AG04449 (cell line): ENCODE measurements at regions not wholly inside any gene's neighbourhood (a gene's known extent, or its start where the extent isn't known, plus 50 kb on each side); places are given as distances from the start of the nearest gene placed in this dataset.

ENCODE experiments used
- CTCF ChIA-PET: fragments of 350-600 bp; formaldehyde crosslinking; extraction: SDS; loops from one replicate; lab custom pipeline; 2021; ENCODE audit warnings: antibody characterized with exemption; lab: Yijun Ruan, JAX
- POLR2A ChIA-PET: fragments of 400-600, 350-600 bp; formaldehyde crosslinking; extraction: SDS; loops from one replicate; lab custom pipeline; 2020; ENCODE audit warnings: antibody characterized with exemption, inconsistent platforms; lab: Yijun Ruan, JAX
- DNase-seq: peaks from one replicate; pipeline ENCODE4 v3.0.0-alpha.2; 2010; ENCODE audit warnings: low read depth, low spot score
- H3K4me3 ChIP-seq: 2 replicates; pipeline ENCODE4 v1.5.1; 2011; ENCODE audit warnings: low read depth, mild to moderate bottlenecking, control low read depth, low read length
- TF ChIP-seq, protein P1 (sequence below): IDR thresholded peaks from one replicate; pipeline ENCODE4 v1.5.1; 2011; ENCODE audit warnings: mild to moderate bottlenecking, moderate library complexity, low read length, control low read depth, inconsistent platforms; ENCODE audit not compliant: insufficient read depth; ENCODE audit errors: missing control alignments

DNA sequence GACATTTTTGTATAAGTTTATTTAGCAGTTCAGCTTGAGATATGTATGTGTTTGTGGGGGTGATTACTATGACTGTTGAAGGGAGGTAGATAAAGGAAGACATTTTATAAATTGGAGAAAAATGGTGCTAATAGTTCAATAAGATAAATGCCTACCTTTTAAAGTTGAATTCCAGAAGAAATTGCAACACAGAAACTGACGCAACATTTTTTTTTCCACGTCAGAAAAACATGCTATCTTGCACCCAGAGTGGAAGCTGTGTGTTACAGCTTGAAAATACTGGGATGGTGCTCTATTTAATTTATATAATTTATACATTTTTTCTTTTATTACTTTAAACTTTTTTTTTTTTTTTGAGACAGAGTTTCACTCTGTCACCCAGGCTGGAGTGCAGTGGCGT is 171.7 kb downstream of the WNT5A start:
- TF ChIP-seq, protein P1, sequence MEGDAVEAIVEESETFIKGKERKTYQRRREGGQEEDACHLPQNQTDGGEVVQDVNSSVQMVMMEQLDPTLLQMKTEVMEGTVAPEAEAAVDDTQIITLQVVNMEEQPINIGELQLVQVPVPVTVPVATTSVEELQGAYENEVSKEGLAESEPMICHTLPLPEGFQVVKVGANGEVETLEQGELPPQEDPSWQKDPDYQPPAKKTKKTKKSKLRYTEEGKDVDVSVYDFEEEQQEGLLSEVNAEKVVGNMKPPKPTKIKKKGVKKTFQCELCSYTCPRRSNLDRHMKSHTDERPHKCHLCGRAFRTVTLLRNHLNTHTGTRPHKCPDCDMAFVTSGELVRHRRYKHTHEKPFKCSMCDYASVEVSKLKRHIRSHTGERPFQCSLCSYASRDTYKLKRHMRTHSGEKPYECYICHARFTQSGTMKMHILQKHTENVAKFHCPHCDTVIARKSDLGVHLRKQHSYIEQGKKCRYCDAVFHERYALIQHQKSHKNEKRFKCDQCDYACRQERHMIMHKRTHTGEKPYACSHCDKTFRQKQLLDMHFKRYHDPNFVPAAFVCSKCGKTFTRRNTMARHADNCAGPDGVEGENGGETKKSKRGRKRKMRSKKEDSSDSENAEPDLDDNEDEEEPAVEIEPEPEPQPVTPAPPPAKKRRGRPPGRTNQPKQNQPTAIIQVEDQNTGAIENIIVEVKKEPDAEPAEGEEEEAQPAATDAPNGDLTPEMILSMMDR = no peak
- POLR2A ChIA-PET = interaction anchor here (0.9 kb wide), 1 partner anchor 9 kb away, joined by 3 read pairs; no protein-coding TSS in a partner anchor
- CTCF ChIA-PET = no interaction called here
- no peak for DNase-seq
- no peak overlapping the region for H3K4me3 ChIP-seq

DNA sequence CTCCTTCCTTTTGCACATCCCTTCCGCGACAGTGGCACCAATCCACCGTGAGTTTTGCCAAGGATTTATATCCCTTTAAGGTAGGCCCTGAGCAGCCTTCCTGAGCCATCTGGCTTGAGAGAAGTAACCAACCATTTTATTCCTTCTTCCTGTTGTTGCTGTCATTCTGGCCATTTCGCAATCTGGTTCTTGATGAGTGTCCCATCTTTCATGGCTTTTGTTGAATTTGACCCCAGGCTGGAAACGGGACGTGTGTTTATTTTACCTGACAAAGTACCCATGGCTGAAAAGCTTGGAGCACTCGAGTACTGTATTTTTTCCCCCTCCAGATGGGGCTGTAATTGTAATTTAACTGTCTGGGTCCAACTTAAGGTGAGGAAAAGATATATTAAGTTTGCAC is 173.4 kb downstream of the WNT5A start:
- CTCF ChIA-PET = interaction anchor here (1.2 kb wide), 1 partner anchor 12 kb away, joined by 3 read pairs; no protein-coding TSS in a partner anchor
- POLR2A ChIA-PET = no interaction called here
- DNase-seq = no peak

DNA sequence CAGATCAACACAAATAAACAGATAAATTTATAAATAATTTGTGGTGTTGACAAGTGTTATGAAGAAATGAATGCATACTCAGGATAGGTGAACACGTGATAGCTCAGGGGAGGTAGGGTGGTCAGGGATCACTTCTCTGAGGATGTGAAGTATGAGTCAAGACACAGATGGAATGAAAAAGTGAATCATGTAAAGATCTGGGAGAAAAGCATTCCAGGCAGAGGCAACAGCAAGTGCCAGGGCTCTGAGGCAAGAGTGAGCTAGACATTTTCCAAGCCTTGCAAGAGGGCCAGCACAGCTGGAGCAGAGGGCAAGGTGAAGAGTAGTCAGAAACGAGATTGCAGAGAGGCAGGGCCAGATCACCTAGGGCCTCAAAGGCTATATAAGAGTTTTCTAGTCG is 177.8 kb downstream of the WNT5A start:
- no peak for DNase-seq

More for the DNA sequence above, 173.4 kb downstream of the WNT5A start:
- TF ChIP-seq, protein P1 = no peak
- H3K4me3 ChIP-seq = no peak overlapping the region

DNA sequence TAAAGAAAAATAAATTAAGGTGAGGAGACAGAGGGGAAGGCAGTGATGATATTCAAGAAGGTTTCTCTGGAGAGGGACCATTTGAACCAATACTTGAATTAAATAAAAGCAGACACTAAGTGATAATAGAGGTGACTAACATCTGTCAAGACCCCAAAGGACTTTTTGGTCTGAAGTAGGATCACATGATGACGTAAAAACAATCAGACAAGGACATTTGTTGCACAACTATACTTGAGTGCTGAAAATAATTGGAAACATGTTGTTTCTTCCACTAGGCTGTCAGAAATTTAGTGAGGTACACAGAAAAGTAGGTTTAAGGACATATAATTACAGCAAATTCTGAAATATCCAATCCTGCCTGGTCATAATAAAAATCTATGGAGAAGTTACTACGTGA is 179.5 kb downstream of the WNT5A start:
- no peak for DNase-seq
- ChIA-PET CTCF (no interaction called here), POLR2A (no interaction called here)
- no peak overlapping the region for H3K4me3 ChIP-seq
- TF ChIP-seq, protein P1 = no peak

More for the DNA sequence above, 177.8 kb downstream of the WNT5A start:
- POLR2A ChIA-PET = interaction anchor here (0.5 to 1.1 kb wide), 2 partner anchors 7 to 117 kb away, joined by 3 read pairs; no protein-coding TSS in a partner anchor
- TF ChIP-seq, protein P1 = no peak
- CTCF ChIA-PET = interaction anchor here (1.8 kb wide), 1 partner anchor 10 kb away, joined by 5 read pairs; no protein-coding TSS in a partner anchor
- H3K4me3 ChIP-seq = no peak overlapping the region

DNA sequence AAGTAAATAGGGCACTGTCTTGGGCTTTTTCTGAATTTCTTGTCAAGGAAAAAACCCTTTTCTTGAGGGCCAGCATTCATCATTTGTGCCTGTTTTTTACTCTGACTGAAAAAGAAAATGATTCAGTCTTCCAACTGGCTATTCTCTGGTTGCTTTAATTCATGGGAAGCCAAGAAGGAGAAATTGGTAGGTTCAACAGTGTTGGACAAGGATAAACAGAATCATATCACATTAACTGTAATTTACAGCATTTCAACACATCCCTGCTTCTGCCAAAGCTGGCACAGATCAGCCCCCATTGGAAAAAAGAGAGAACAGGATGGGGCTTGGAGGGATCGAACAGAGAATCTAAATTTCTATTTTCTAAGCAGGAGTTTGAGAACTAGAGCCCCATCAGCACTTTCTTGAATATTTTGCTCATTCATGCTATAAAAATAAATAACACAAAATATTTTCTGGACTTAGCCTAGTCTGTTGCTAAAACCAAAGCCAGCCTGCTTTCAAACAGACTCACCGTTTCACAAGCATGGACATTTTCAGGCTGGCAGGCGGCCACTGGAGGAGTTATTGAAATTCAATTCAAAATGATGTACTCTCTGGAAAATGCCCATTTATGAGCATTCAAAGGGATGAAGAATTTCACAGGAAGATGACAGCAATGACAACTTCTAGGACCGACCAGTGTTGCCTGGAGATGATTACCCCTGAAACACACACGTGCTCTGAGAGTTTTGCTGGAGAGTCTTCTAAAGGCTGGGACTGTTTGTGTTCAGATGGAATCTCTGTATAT is 181.2 kb downstream of the WNT5A start:
- H3K4me3 ChIP-seq = no peak overlapping the region
- no peak for DNase-seq
- CTCF ChIA-PET = no interaction called here
- POLR2A ChIA-PET = no interaction called here
- TF ChIP-seq, protein P1 = no peak

DNA sequence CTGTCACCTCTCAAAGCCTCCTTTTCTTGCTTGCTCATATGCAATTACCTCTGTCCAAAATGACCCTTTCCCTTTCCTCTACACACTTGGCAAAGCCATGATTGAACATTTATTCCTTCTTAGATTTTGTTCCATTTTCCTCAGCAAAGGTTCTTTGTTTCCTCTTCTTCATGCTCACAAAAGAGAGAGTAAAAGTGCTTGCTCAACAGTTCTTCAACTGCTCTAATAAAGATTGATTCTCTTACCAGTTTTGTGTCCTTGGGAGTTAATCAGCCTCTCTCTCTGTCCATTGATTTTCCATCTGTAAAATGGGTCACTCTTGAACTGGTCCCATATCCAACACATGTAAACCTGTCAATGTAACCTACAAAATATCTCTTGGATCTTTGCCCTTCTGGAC is 186.4 kb downstream of the WNT5A start:
- H3K4me3 ChIP-seq = no peak overlapping the region
- ChIA-PET POLR2A (no interaction called here), CTCF (no interaction called here)
- TF ChIP-seq, protein P1 = no peak
- DNase-seq = no peak
